ENCODE measurements at regions not wholly inside any gene's neighbourhood (a gene's known extent, or its start where the extent isn't known, plus 50 kb on each side); places are given as distances from the start of the nearest gene placed in this dataset.

GRCh38 chr3:189566550-189567130 lies 64.5 kb upstream of the TP63 start:
- DNase-seq (no peak), ATAC-seq (no peak)
- H3K4me3 ChIP-seq, result no peak overlapping the region
- intact Hi-C loops (cut with DNase I), result no loop called here
- H3K9me3 ChIP-seq, result no peaks in the 10 kb centered on the region
- no peak overlapping the region for H3K27ac ChIP-seq
- WGBS, 4 donors, result 56 to 81% (median 79%) methylated on average over 2 of the region's 2 CpGs
- TF ChIP-seq, protein P1, sequence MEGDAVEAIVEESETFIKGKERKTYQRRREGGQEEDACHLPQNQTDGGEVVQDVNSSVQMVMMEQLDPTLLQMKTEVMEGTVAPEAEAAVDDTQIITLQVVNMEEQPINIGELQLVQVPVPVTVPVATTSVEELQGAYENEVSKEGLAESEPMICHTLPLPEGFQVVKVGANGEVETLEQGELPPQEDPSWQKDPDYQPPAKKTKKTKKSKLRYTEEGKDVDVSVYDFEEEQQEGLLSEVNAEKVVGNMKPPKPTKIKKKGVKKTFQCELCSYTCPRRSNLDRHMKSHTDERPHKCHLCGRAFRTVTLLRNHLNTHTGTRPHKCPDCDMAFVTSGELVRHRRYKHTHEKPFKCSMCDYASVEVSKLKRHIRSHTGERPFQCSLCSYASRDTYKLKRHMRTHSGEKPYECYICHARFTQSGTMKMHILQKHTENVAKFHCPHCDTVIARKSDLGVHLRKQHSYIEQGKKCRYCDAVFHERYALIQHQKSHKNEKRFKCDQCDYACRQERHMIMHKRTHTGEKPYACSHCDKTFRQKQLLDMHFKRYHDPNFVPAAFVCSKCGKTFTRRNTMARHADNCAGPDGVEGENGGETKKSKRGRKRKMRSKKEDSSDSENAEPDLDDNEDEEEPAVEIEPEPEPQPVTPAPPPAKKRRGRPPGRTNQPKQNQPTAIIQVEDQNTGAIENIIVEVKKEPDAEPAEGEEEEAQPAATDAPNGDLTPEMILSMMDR (IDR thresholded peaks at IDR 0.05), result no peak
- TF ChIP-seq POLR2A (IDR thresholded peaks at IDR 0.05), result no peak
- H3K27me3 ChIP-seq, result no peaks in the 10 kb centered on the region
- H3K4me1 ChIP-seq, result no peaks in the 10 kb centered on the region
- no peaks in the 10 kb centered on the region for H3K36me3 ChIP-seq

GRCh38 chr3:189567322-189567721 lies 63.9 kb upstream of the TP63 start:
- no peak overlapping the region for H3K4me3 ChIP-seq
- TF ChIP-seq POLR2A (IDR thresholded peaks at IDR 0.05), result no peak
- TF ChIP-seq, protein P1 (IDR thresholded peaks at IDR 0.05), result no peak
- intact Hi-C loops (cut with DNase I), result no loop called here
- ATAC-seq (no peak), DNase-seq (no peak)
- H3K36me3 ChIP-seq, result no peaks in the 10 kb centered on the region
- no peaks in the 10 kb centered on the region for H3K9me3 ChIP-seq
- WGBS, 4 donors, result 76 to 82% (median 78%) methylated on average over 2 of the region's 2 CpGs
- no peak overlapping the region for H3K27ac ChIP-seq
- H3K4me1 ChIP-seq, result no peaks in the 10 kb centered on the region
- H3K27me3 ChIP-seq, result no peaks in the 10 kb centered on the region

DNA sequence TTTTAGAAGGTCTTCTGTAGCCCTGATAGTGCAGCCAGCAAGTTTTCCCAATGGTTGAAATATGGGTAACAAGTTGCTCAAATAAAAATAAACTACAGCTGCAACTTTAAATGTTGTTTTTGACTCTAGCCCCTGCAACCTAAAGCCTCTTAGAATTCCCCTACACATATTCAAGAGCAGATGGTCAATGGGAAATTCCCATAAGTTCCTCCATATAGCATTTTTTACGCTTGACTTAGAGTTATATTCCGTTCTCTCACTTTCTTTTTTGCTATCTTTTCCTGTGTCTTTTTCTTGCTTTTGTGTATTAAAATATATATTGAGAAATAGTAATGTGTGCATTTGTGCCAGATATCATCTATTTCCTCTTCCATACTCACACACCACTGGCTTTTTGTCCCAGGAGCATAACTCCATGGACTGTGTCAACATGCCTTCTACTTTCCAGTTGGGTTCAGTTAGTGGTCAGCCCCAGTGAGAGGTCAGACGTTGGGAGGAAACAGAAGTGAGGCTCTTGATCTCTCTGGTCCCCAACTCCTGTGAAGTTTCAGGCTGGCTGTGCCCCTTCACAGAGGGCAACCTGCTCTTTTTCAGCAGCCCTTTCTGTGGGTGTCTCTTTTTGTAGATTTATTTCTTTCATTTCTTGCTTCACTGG lies 63.3 kb upstream of the TP63 start:
- no peak for ATAC-seq
- TF ChIP-seq POLR2A (IDR thresholded peaks at IDR 0.05), result no peak
- TF ChIP-seq, protein P1 (IDR thresholded peaks at IDR 0.05), result no peak
- H3K27me3 ChIP-seq, result no peaks in the 10 kb centered on the region
- H3K9me3 ChIP-seq, result no peaks in the 10 kb centered on the region
- intact Hi-C loops (cut with DNase I), result no loop called here
- no peaks in the 10 kb centered on the region for H3K36me3 ChIP-seq
- H3K4me3 ChIP-seq, result no peak overlapping the region
- 62 to 73% (median 64%) methylated on average over 3 of the region's 3 CpGs for WGBS, 4 donors
- DNase-seq, result no peak
- no peak overlapping the region for H3K27ac ChIP-seq
- no peaks in the 10 kb centered on the region for H3K4me1 ChIP-seq

DNA sequence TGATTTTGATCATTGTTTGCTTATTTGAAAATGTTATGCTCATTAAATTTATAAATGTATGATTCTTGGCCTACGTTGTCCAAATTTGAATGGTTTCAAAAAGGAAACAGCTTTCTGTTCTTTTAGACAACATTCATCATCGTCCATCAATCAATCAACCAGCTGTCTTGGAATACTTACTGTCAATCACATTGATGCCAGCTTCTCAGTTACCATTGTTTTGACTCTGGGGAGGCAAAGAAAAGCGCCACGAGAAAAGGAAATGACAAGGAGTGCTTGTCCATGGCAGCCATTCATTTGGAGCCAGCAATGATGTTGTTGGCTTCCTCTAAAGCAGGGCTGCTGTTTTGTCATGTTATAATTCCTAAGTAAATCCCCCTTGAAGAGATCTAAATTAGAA lies 62.2 kb upstream of the TP63 start:
- 61 to 73% (median 68%) methylated on average over 4 of the region's 4 CpGs for WGBS, 4 donors

More for the DNA sequence above, 62.2 kb upstream of the TP63 start:
- DNase-seq (no peak), ATAC-seq (no peak)
- Histone ChIP-seq H3K36me3 (no peaks in the 10 kb centered on the region), H3K27me3 (no peaks in the 10 kb centered on the region), H3K27ac (no peak overlapping the region), H3K4me1 (no peaks in the 10 kb centered on the region), H3K4me3 (no peak overlapping the region), H3K9me3 (no peaks in the 10 kb centered on the region)
- intact Hi-C loops (cut with DNase I), result no loop called here
- TF ChIP-seq, protein P1 (IDR thresholded peaks at IDR 0.05), result no peak

Data from heart left ventricle (tissue), 16 donors.